Stimulated activated naive CD4-positive, alpha-beta T cell treated with Interleukin-2 at 50 U/mL for 16 hours (primary cell): ENCODE measurements at regions not wholly inside any gene's neighbourhood (a gene's known extent, or its start where the extent isn't known, plus 50 kb on each side); places are given as distances from the start of the nearest gene placed in this dataset.
"Not testable (repeated sequence)": the region's sequence is repeated elsewhere in the genome, so short reads cannot be mapped to it uniquely, and the experiment has no call there.

ENCODE experiments used
- DNase-seq: peaks from one replicate; lab custom pipeline; 2025; lab: John Stamatoyannopoulos, UW

- DNase-seq, result not testable (repeated sequence)
Measured at GRCh38 chr13:109702030-109702597, 84.3 kb downstream of the IRS2 start.

- DNase-seq, result no peak
Measured at GRCh38 chr13:109700176-109700575, 86.2 kb downstream of the IRS2 start.

GRCh38 chr13:109699628-109700071 lies 86.7 kb downstream of the IRS2 start:
- DNase-seq, result no peak

- no peak for DNase-seq
Measured at GRCh38 chr13:109698779-109699178, 87.6 kb downstream of the IRS2 start.

- DNase-seq, result no peak
Measured at GRCh38 chr13:109697936-109698335, 88.4 kb downstream of the IRS2 start.

GRCh38 chr13:109695402-109696190 lies 90.8 kb downstream of the IRS2 start:
- DNase-seq, result no peak

- no peak for DNase-seq
Measured at GRCh38 chr13:109694972-109695371, 91.4 kb downstream of the IRS2 start.

GRCh38 chr13:109693213-109693612 lies 93.2 kb downstream of the IRS2 start:
- no peak for DNase-seq

- DNase-seq, result no peak
Measured at GRCh38 chr13:109691689-109692088, 94.7 kb downstream of the IRS2 start.

GRCh38 chr13:109687559-109688448 lies 98.6 kb downstream of the IRS2 start:
- DNase-seq, result no peak

GRCh38 chr13:109685203-109685602 lies 101.2 kb downstream of the IRS2 start:
- no peak for DNase-seq

- DNase-seq, result no peak
Measured at GRCh38 chr13:109684824-109685202, 101.6 kb downstream of the IRS2 start.

- DNase-seq, result no peak
Measured at GRCh38 chr13:109684084-109684823, 102.1 kb downstream of the IRS2 start.

- no peak for DNase-seq
Measured at GRCh38 chr13:109682534-109683244, 103.7 kb downstream of the IRS2 start.

GRCh38 chr13:109680930-109681329 lies 105.5 kb downstream of the IRS2 start:
- DNase-seq, result no peak

GRCh38 chr13:109680288-109680687 lies 106.1 kb downstream of the IRS2 start:
- DNase-seq, result no peak

- no peak for DNase-seq
Measured at GRCh38 chr13:109678459-109678858, 107.9 kb downstream of the IRS2 start.

GRCh38 chr13:109677206-109677605 lies 109.2 kb downstream of the IRS2 start:
- DNase-seq, result no peak

- DNase-seq, result no peak
Measured at GRCh38 chr13:109673477-109673876, 112.9 kb downstream of the IRS2 start.

GRCh38 chr13:109672545-109672944 lies 113.8 kb downstream of the IRS2 start:
- no peak for DNase-seq

- no peak for DNase-seq
Measured at GRCh38 chr13:109671919-109672318, 114.5 kb downstream of the IRS2 start.
